ENCODE measurements at regions not wholly inside any gene's neighbourhood (a gene's known extent, or its start where the extent isn't known, plus 50 kb on each side); places are given as distances from the start of the nearest gene placed in this dataset.

DNA sequence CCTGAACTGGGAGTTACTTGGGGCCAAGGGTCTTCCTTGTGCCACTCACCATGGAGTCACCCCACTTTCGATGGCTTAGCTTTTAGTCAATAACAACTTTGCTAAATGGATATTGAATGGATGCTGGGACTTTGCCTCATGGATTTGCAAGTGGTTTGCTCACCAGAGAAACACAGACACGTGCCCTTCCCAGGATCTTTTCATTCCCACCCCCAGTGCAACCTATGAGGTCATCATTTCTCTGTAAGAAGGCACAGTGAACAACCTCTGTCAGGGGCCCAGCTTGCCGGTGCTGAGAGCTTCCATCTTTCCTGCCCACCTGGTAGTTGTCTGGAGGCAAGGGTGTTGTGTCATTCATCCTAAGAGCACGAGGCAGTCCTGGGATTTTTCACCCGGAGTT lies 256.8 kb upstream of the PMEPA1 start:
- TF ChIP-seq, protein P1, sequence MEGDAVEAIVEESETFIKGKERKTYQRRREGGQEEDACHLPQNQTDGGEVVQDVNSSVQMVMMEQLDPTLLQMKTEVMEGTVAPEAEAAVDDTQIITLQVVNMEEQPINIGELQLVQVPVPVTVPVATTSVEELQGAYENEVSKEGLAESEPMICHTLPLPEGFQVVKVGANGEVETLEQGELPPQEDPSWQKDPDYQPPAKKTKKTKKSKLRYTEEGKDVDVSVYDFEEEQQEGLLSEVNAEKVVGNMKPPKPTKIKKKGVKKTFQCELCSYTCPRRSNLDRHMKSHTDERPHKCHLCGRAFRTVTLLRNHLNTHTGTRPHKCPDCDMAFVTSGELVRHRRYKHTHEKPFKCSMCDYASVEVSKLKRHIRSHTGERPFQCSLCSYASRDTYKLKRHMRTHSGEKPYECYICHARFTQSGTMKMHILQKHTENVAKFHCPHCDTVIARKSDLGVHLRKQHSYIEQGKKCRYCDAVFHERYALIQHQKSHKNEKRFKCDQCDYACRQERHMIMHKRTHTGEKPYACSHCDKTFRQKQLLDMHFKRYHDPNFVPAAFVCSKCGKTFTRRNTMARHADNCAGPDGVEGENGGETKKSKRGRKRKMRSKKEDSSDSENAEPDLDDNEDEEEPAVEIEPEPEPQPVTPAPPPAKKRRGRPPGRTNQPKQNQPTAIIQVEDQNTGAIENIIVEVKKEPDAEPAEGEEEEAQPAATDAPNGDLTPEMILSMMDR (conservative IDR thresholded peaks at IDR 0.05), result no peak
- TF ChIP-seq ZFX (IDR thresholded peaks at IDR 0.05), result no peak
